PFSK-1 (cell line): ENCODE measurements at regions not wholly inside any gene's neighbourhood (a gene's known extent, or its start where the extent isn't known, plus 50 kb on each side); places are given as distances from the start of the nearest gene placed in this dataset.

Experiments
- POLR2AphosphoS5 ChIP-seq: IDR thresholded peaks from 2 replicates; pipeline ENCODE4 v1.6.1; 2012; ENCODE audit warnings: low read depth, mild to moderate bottlenecking, control low read depth, low read length, moderate library complexity
- SIN3A ChIP-seq: IDR thresholded peaks from 2 replicates; pipeline ENCODE4 v1.6.1; 2012; ENCODE audit warnings: mild to moderate bottlenecking, low read length, moderate library complexity, borderline replicate concordance; ENCODE audit not compliant: insufficient read depth
- TAF1 ChIP-seq: IDR thresholded peaks from 2 replicates; pipeline ENCODE4 v1.6.1; 2012; ENCODE audit warnings: low read length, control low read depth, borderline replicate concordance; ENCODE audit not compliant: insufficient read depth
- TF ChIP-seq, protein P1 (sequence below), 2 experiments: IDR thresholded peaks; 2 replicates each; pipeline versions ENCODE4 v1.6.1 to v1.8.0; 2011 to 2012; ENCODE audit warnings: low read depth in 2 of 2, low read length in 2 of 2, control low read depth in 1 of 2, inconsistent platforms in 1 of 2, mild to moderate bottlenecking in 1 of 2, moderate library complexity in 1 of 2; ENCODE audit not compliant: insufficient read depth in 1 of 2

DNA sequence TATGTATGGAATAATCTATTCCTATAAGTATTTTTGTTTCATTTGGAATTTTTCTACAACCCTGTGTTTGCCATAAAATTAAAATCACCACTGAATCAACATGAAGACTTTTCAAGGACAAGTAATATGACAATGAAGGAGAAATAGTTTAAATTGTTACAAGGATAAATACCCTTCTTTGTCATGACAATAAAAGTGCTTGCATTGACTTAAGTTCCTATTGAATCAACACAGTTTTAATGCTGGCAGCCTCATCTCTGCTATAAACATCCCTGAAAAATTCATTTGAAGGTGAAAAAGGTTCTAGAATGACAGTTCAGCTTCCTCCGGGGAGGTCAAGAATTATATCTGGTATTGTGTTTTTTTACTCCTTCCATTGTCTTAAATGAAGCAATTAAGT lies 1105.1 kb upstream of the CDH9 start:
- no peak for TF ChIP-seq TAF1
- TF ChIP-seq POLR2AphosphoS5 = no peak
- TF ChIP-seq, protein P1, sequence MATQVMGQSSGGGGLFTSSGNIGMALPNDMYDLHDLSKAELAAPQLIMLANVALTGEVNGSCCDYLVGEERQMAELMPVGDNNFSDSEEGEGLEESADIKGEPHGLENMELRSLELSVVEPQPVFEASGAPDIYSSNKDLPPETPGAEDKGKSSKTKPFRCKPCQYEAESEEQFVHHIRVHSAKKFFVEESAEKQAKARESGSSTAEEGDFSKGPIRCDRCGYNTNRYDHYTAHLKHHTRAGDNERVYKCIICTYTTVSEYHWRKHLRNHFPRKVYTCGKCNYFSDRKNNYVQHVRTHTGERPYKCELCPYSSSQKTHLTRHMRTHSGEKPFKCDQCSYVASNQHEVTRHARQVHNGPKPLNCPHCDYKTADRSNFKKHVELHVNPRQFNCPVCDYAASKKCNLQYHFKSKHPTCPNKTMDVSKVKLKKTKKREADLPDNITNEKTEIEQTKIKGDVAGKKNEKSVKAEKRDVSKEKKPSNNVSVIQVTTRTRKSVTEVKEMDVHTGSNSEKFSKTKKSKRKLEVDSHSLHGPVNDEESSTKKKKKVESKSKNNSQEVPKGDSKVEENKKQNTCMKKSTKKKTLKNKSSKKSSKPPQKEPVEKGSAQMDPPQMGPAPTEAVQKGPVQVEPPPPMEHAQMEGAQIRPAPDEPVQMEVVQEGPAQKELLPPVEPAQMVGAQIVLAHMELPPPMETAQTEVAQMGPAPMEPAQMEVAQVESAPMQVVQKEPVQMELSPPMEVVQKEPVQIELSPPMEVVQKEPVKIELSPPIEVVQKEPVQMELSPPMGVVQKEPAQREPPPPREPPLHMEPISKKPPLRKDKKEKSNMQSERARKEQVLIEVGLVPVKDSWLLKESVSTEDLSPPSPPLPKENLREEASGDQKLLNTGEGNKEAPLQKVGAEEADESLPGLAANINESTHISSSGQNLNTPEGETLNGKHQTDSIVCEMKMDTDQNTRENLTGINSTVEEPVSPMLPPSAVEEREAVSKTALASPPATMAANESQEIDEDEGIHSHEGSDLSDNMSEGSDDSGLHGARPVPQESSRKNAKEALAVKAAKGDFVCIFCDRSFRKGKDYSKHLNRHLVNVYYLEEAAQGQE (IDR thresholded peaks at IDR 0.05; ENCODE audit: insufficient read depth in 1 of 2, low read depth in 2 of 2, low read length in 2 of 2) = no peak
- TF ChIP-seq SIN3A = no peak
